IMR-90 (cell line): ENCODE measurements at regions not wholly inside any gene's neighbourhood (a gene's known extent, or its start where the extent isn't known, plus 50 kb on each side); places are given as distances from the start of the nearest gene placed in this dataset.

Experiments
- ATAC-seq: fragments of 200-7000 bp; cut with Tn5 transposase; 2 replicates; pipeline ENCODE4 v1.9.1; 2020; ENCODE audit warnings: low read depth, mild to moderate bottlenecking, moderate library complexity
- BruUV-seq: library from RNA; stranded (reverse); fragments of 400-500 nt; replicated peaks from 2 replicates; lab custom pipeline; 2021; lab: Mats Ljungman, UMichigan
- CTCF ChIA-PET: fragments of 300-600 bp; formaldehyde crosslinking; extraction: SDS; loops from one replicate; lab custom pipeline; 2021; ENCODE audit warnings: antibody characterized with exemption; lab: Yijun Ruan, JAX
- POLR2A ChIA-PET: fragments of 300-600 bp; sonication (Branson Sonifier 250); formaldehyde crosslinking; loops from one replicate; lab custom pipeline; 2022; ENCODE audit warnings: antibody characterized with exemption; ENCODE audit not compliant: unreplicated experiment; lab: Charles Lee
- DNase-seq: peaks from one replicate; pipeline ENCODE4 v3.0.0; 2013
- H2AFZ ChIP-seq: replicated peaks from 2 replicates; pipeline ENCODE3; 2013; ENCODE audit warnings: low read length, mild to moderate bottlenecking; ENCODE audit not compliant: poor library complexity
- H2AK5ac ChIP-seq: 2 replicates; pipeline ENCODE4 v1.6.1; 2013; ENCODE audit warnings: low read depth, low read length, inconsistent platforms
- H2AK9ac ChIP-seq: replicated peaks from 2 replicates; pipeline ENCODE3; 2013; ENCODE audit warnings: mild to moderate bottlenecking, low read depth, low read length, moderate library complexity; ENCODE audit not compliant: poor library complexity
- H2BK120ac ChIP-seq: 2 replicates; pipeline ENCODE4 v1.6.1; 2013; ENCODE audit warnings: low read depth, low read length, inconsistent platforms
- H2BK15ac ChIP-seq: 3 replicates; pipeline ENCODE4 v1.6.1; 2013; ENCODE audit warnings: low read depth, low read length, inconsistent platforms
- H2BK20ac ChIP-seq: 2 replicates; pipeline ENCODE4 v1.6.1; 2013; ENCODE audit warnings: low read depth, mild to moderate bottlenecking, inconsistent platforms, low read length, moderate library complexity
- H2BK5ac ChIP-seq: 2 replicates; pipeline ENCODE4 v1.6.1; 2013; ENCODE audit warnings: mild to moderate bottlenecking, low read depth, low read length, inconsistent platforms; ENCODE audit not compliant: poor library complexity, severe bottlenecking
- H3K14ac ChIP-seq: replicated peaks from 2 replicates; pipeline ENCODE4 v1.6.1; 2013; ENCODE audit warnings: low read depth, low read length, inconsistent platforms
- H3K18ac ChIP-seq: 2 replicates; pipeline ENCODE4 v1.6.1; 2013; ENCODE audit warnings: low read depth, low read length, control low read depth
- H3K23ac ChIP-seq: 2 replicates; pipeline ENCODE4 v1.6.1; 2013; ENCODE audit warnings: low read depth, low read length, inconsistent platforms
- H3K27ac ChIP-seq: 2 replicates; pipeline ENCODE4 v1.5.1; 2013; ENCODE audit warnings: mild to moderate bottlenecking, control low read depth, low read length; ENCODE audit not compliant: insufficient read depth
- H3K27me3 ChIP-seq: 2 replicates; pipeline ENCODE4 v1.6.1; 2013; ENCODE audit warnings: low read length; ENCODE audit not compliant: control insufficient read depth, insufficient read depth
- H3K36me3 ChIP-seq: 2 replicates; pipeline ENCODE4 v1.6.1; 2013; ENCODE audit warnings: low read length, mixed read lengths; ENCODE audit not compliant: control insufficient read depth, insufficient read depth
- H3K4ac ChIP-seq: 2 replicates; pipeline ENCODE4 v1.6.1; 2013; ENCODE audit warnings: low read depth, low read length, inconsistent platforms
- H3K4me1 ChIP-seq: 2 replicates; pipeline ENCODE4 v1.6.1; 2013; ENCODE audit warnings: low read length, mixed read lengths; ENCODE audit not compliant: control insufficient read depth, insufficient read depth
- H3K4me2 ChIP-seq: 2 replicates; pipeline ENCODE4 v1.6.1; 2013; ENCODE audit warnings: low read depth, mild to moderate bottlenecking, control low read depth, low read length, moderate library complexity
- H3K4me3 ChIP-seq: 2 replicates; pipeline ENCODE4 v1.5.1; 2013; ENCODE audit warnings: low read depth, mild to moderate bottlenecking, control low read depth, low read length, moderate library complexity; ENCODE audit not compliant: insufficient read depth
- H3K56ac ChIP-seq: 2 replicates; pipeline ENCODE4 v1.6.1; 2013; ENCODE audit warnings: low read length, inconsistent platforms; ENCODE audit not compliant: insufficient read depth; ENCODE audit errors: extremely low read depth
- H3K79me1 ChIP-seq, 2 experiments: 2 replicates each; pipeline ENCODE4 v1.6.1; 2013; ENCODE audit warnings: low read length in 2 of 2, inconsistent platforms in 1 of 2, low read depth in 1 of 2
- H3K9ac ChIP-seq: 2 replicates; pipeline ENCODE4 v1.6.1; 2013; ENCODE audit warnings: low read depth, low read length, control low read depth
- H3K9me1 ChIP-seq: 2 replicates; pipeline ENCODE4 v1.6.1; 2013; ENCODE audit warnings: low read length, inconsistent platforms; ENCODE audit not compliant: insufficient read depth
- H3K9me3 ChIP-seq: 2 replicates; pipeline ENCODE4 v1.6.1; 2013; ENCODE audit warnings: low read length; ENCODE audit not compliant: control insufficient read depth, insufficient read depth
- H4K20me1 ChIP-seq: 2 replicates; pipeline ENCODE4 v1.6.1; 2013; ENCODE audit warnings: low read length, inconsistent platforms; ENCODE audit not compliant: insufficient read depth
- H4K5ac ChIP-seq: 2 replicates; pipeline ENCODE4 v1.6.1; 2013; ENCODE audit warnings: mild to moderate bottlenecking, low read depth, low read length, control low read depth
- H4K8ac ChIP-seq, 2 experiments: 2 replicates each; pipeline ENCODE4 v1.6.1; 2013; ENCODE audit warnings: low read depth in 2 of 2, low read length in 2 of 2, control low read depth in 1 of 2, inconsistent platforms in 1 of 2
- H4K91ac ChIP-seq: 2 replicates; pipeline ENCODE4 v1.6.1; 2013; ENCODE audit warnings: low read depth, low read length, inconsistent platforms; ENCODE audit not compliant: insufficient read depth
- BHLHE40 ChIP-seq: fragments of 150-350 bp; IDR thresholded peaks from 2 replicates; pipeline ENCODE4 v1.6.1; 2016; ENCODE audit warnings: mild to moderate bottlenecking, low read depth, low read length
- CEBPB ChIP-seq: IDR thresholded peaks from 2 replicates; pipeline ENCODE4 v1.6.1; 2012; ENCODE audit warnings: low read depth, low read length, improper control_type of control experiment
- CHD1 ChIP-seq: IDR thresholded peaks from 2 replicates; pipeline ENCODE4 v1.6.1; 2012; ENCODE audit warnings: low read depth, low read length, improper control_type of control experiment
- FOS ChIP-seq: fragments of 150-350 bp; IDR thresholded peaks from 2 replicates; pipeline ENCODE4 v1.6.1; 2016; ENCODE audit warnings: low read depth, low read length
- MAFK ChIP-seq: IDR thresholded peaks from 2 replicates; pipeline ENCODE4 v1.6.1; 2012; ENCODE audit warnings: low read depth, low read length, improper control_type of control experiment
- MXI1 ChIP-seq: IDR thresholded peaks from 2 replicates; pipeline ENCODE4 v1.6.1; 2012; ENCODE audit warnings: low read depth, mild to moderate bottlenecking, low read length, moderate library complexity, borderline replicate concordance
- NFE2L2 ChIP-seq: fragments of 150-350 bp; IDR thresholded peaks from 2 replicates; pipeline ENCODE4 v1.6.1; 2016; ENCODE audit warnings: low read depth, mild to moderate bottlenecking, low read length
- POLR2A ChIP-seq: IDR thresholded peaks from 2 replicates; pipeline ENCODE4 v1.6.1; 2012; ENCODE audit warnings: mild to moderate bottlenecking, low read depth, low read length
- RAD21 ChIP-seq: IDR thresholded peaks from 2 replicates; pipeline ENCODE4 v1.6.1; 2012; ENCODE audit warnings: low read length, improper control_type of control experiment
- RCOR1 ChIP-seq: IDR thresholded peaks from 2 replicates; pipeline ENCODE4 v1.6.1; 2012; ENCODE audit warnings: mild to moderate bottlenecking, low read length, improper control_type of control experiment; ENCODE audit not compliant: insufficient replicate concordance
- RFX5 ChIP-seq: IDR thresholded peaks from 2 replicates; pipeline ENCODE4 v1.8.0; 2012; ENCODE audit warnings: low read depth, mild to moderate bottlenecking, low read length, moderate library complexity
- SMC3 ChIP-seq: fragments of 150-350 bp; IDR thresholded peaks from 2 replicates; pipeline ENCODE4 v1.6.1; 2016; ENCODE audit warnings: low read depth, mild to moderate bottlenecking, antibody characterized with exemption, low read length, moderate library complexity
- USF2 ChIP-seq: fragments of 150-350 bp; IDR thresholded peaks from 2 replicates; pipeline ENCODE4 v1.6.1; 2017; ENCODE audit warnings: mild to moderate bottlenecking, antibody characterized with exemption, low read length, low read depth
- WGBS, 2 experiments: methylation state at CpG; one replicate each; pipeline versions ENCODE4 v1.1.5 to v1.1.7; 2013; ENCODE audit warnings: missing lambda C conversion rate in 2 of 2; ENCODE audit not compliant: insufficient read length in 1 of 2; ENCODE audit errors: extremely low coverage in 2 of 2; 5-methylcytosine and 5-hydroxymethylcytosine counted together
- dilution Hi-C: fragments of 300-500 bp; cut with HindIII; formaldehyde crosslinking; loops from one replicate; pipeline ENCODE4 v1.14.3; 2018; ENCODE audit warnings: low sequenced_read_pairs; ENCODE audit not compliant: unreplicated experiment
- in situ Hi-C: fragments of 300-500 bp; cut with MboI; formaldehyde crosslinking; loops from 3 replicates; pipeline ENCODE4 v1.14.3; 2019; ENCODE audit warnings: low sequenced_read_pairs, inconsistent platforms, mixed read lengths
- intact Hi-C: fragments of 100-400 bp; cut with micrococcal nuclease; formaldehyde crosslinking; loops from 2 replicates; pipeline ENCODE4 v1.10.0; 2022
- TF ChIP-seq, protein P1 (sequence below): conservative IDR thresholded peaks from 2 replicates; pipeline ENCODE4 v1.5.1; 2012; ENCODE audit warnings: mild to moderate bottlenecking, low read depth, low read length, improper control_type of control experiment
- TF ChIP-seq, protein P2 (sequence below): fragments of 150-350 bp; IDR thresholded peaks from 2 replicates; pipeline ENCODE4 v1.6.1; 2016; ENCODE audit warnings: low read depth, mild to moderate bottlenecking, low read length, moderate library complexity, borderline replicate concordance

DNA sequence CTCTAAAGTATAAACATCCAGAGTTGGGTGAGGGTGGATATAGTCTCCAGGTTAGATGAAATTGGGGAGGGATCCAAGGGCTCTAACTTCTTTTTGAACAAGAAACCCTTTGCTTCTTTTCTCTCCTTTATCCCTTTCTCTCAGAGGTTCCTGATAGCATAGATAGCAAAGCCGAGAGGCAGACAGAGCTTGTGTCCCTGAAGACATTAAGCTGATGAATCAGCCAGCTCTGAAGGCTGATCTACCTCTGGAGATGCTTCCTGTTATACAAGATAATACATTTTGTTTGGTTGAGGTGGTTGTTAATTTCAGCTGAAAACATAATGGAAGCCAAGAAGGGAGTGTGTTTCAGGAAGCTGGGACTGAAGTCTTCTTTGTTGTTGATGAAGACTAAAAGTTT lies 193.2 kb downstream of the PDCD6IP start:
- H2AK5ac ChIP-seq, result no peak overlapping the region
- CTCF ChIA-PET, result interaction anchor here (0.9 to 1.0 kb wide), 2 partner anchors 24 to 26 kb away, joined by 3 read pairs; no protein-coding TSS in a partner anchor
- peak overlapping the region; percentile 16; the same call in 1 of the 2 replicates for H4K5ac ChIP-seq
- peak overlapping the region; percentile 16; the same call in 1 of the 2 replicates for H2BK120ac ChIP-seq
- DNase-seq, result no peak
- H3K18ac ChIP-seq, result peak overlapping the region; percentile 3; the same call in 1 of the 2 replicates
- H4K8ac ChIP-seq, result peak overlapping the region in 1 of 2 experiments; percentile 2; a peak in 1 of 4 replicates
- peaks cover 2% of the 10 kb centered on the region; the same call in 1 of the 2 replicates for H3K9me3 ChIP-seq
- no peak overlapping the region for H3K23ac ChIP-seq
- H3K56ac ChIP-seq, result no peak overlapping the region
- no peak overlapping the region for H3K14ac ChIP-seq
- H4K91ac ChIP-seq, result no peak overlapping the region
- dilution Hi-C loops, result no loop called here
- no peak overlapping the region; the same call in 1 of the 2 replicates for H3K9ac ChIP-seq
- no peaks in the 10 kb centered on the region for H3K27me3 ChIP-seq
- no peak overlapping the region for H2BK5ac ChIP-seq
- H2BK15ac ChIP-seq, result no peak overlapping the region
- H2AK9ac ChIP-seq, result no peak overlapping the region
- in situ Hi-C loops, result no loop called here
- H2AFZ ChIP-seq, result no peak overlapping the region
- peak; percentile 58 for ATAC-seq
- peaks cover 3% of the 10 kb centered on the region; the same call in 1 of the 2 replicates for H3K4me1 ChIP-seq
- no peak overlapping the region for H3K27ac ChIP-seq
- H3K36me3 ChIP-seq, result no peaks in the 10 kb centered on the region
- POLR2A ChIA-PET, result no interaction called here
- BruUV-seq, result no TSS peak
- no peaks in the 10 kb centered on the region for H3K79me1 ChIP-seq
- WGBS, 2 experiments, result no CpG with 5 or more reads among the region's 1 CpG
- no peak overlapping the region for H3K4me3 ChIP-seq
- no peak overlapping the region for H3K4ac ChIP-seq
- no peaks in the 10 kb centered on the region for H4K20me1 ChIP-seq
- intact Hi-C loops, result no loop called here
- H2BK20ac ChIP-seq, result no peak overlapping the region
- no peak for TF ChIP-seq MXI1
- TF ChIP-seq RAD21, result no peak
- no peak for TF ChIP-seq CEBPB
- TF ChIP-seq RCOR1, result no peak
- no peak for TF ChIP-seq CHD1
- TF ChIP-seq RFX5, result no peak
- TF ChIP-seq NFE2L2, result no peak
- TF ChIP-seq FOS, result no peak
- TF ChIP-seq BHLHE40, result no peak
- TF ChIP-seq, protein P1, sequence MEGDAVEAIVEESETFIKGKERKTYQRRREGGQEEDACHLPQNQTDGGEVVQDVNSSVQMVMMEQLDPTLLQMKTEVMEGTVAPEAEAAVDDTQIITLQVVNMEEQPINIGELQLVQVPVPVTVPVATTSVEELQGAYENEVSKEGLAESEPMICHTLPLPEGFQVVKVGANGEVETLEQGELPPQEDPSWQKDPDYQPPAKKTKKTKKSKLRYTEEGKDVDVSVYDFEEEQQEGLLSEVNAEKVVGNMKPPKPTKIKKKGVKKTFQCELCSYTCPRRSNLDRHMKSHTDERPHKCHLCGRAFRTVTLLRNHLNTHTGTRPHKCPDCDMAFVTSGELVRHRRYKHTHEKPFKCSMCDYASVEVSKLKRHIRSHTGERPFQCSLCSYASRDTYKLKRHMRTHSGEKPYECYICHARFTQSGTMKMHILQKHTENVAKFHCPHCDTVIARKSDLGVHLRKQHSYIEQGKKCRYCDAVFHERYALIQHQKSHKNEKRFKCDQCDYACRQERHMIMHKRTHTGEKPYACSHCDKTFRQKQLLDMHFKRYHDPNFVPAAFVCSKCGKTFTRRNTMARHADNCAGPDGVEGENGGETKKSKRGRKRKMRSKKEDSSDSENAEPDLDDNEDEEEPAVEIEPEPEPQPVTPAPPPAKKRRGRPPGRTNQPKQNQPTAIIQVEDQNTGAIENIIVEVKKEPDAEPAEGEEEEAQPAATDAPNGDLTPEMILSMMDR, result no peak
- TF ChIP-seq USF2, result no peak
- TF ChIP-seq, protein P2, sequence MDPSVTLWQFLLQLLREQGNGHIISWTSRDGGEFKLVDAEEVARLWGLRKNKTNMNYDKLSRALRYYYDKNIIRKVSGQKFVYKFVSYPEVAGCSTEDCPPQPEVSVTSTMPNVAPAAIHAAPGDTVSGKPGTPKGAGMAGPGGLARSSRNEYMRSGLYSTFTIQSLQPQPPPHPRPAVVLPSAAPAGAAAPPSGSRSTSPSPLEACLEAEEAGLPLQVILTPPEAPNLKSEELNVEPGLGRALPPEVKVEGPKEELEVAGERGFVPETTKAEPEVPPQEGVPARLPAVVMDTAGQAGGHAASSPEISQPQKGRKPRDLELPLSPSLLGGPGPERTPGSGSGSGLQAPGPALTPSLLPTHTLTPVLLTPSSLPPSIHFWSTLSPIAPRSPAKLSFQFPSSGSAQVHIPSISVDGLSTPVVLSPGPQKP, result no peak
- TF ChIP-seq SMC3, result no peak
- no peak for TF ChIP-seq POLR2A
- no peak for TF ChIP-seq MAFK
- H3K9me1 ChIP-seq, result no peaks in the 10 kb centered on the region
- no peak overlapping the region for H3K4me2 ChIP-seq
